AG09309 (cell line): ENCODE measurements at regions not wholly inside any gene's neighbourhood (a gene's known extent, or its start where the extent isn't known, plus 50 kb on each side); places are given as distances from the start of the nearest gene placed in this dataset.

Source experiments
- DNase-seq: peaks from one replicate; pipeline ENCODE4 v3.0.0-alpha.2; 2010; ENCODE audit warnings: low read depth
- H3K4me3 ChIP-seq: 2 replicates; pipeline ENCODE4 v1.5.1; 2011; ENCODE audit warnings: mild to moderate bottlenecking, low read depth, low read length, moderate library complexity; ENCODE audit not compliant: control insufficient read depth
- TF ChIP-seq, protein P1 (sequence below): IDR thresholded peaks from 2 replicates; pipeline ENCODE4 v1.5.1; 2011; ENCODE audit warnings: mild to moderate bottlenecking, low read depth, low read length, inconsistent platforms; ENCODE audit not compliant: insufficient read depth, control insufficient read depth; ENCODE audit errors: missing control alignments

DNA sequence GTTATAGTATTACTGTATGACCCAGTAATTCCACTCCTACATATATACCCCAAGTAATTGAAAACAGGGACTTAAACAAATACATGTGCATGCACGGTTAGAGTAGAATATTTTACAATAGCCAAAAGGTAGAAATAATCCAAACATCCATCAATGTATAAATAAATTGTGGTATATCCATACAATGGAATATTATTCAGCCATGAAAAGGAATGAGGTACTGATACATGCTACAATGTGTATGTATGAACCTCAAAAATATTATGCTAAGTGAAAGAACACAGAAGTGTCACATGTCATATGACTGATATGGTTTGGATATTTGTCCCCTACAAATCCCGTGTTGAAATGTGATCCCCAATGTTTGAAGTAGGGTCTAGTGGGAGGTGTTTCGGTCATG is 560.8 kb upstream of the LARGE1 start:
- DNase-seq: no peak
- no peak overlapping the region for H3K4me3 ChIP-seq
- TF ChIP-seq, protein P1, sequence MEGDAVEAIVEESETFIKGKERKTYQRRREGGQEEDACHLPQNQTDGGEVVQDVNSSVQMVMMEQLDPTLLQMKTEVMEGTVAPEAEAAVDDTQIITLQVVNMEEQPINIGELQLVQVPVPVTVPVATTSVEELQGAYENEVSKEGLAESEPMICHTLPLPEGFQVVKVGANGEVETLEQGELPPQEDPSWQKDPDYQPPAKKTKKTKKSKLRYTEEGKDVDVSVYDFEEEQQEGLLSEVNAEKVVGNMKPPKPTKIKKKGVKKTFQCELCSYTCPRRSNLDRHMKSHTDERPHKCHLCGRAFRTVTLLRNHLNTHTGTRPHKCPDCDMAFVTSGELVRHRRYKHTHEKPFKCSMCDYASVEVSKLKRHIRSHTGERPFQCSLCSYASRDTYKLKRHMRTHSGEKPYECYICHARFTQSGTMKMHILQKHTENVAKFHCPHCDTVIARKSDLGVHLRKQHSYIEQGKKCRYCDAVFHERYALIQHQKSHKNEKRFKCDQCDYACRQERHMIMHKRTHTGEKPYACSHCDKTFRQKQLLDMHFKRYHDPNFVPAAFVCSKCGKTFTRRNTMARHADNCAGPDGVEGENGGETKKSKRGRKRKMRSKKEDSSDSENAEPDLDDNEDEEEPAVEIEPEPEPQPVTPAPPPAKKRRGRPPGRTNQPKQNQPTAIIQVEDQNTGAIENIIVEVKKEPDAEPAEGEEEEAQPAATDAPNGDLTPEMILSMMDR: no peak

DNA sequence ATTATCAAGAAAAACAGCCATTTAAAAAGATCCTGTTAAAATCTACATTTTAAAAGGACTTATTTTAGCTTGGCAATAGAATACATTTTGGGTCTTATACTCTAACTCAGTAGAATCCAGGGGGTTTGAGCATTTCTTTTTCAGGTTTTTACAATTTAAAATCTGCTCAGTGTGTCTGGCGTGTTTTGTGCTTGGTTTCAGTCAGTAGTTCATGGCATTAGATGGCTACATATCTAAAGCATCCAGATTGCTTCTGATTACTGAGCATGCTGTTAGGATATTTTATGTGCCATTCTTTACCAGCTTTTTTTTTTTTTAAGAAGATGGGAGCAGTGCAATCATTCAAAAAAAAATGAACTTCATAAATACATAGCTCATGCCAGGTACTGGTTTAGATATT is 566.1 kb upstream of the LARGE1 start:
- DNase-seq: no peak
- no peak overlapping the region for H3K4me3 ChIP-seq
- TF ChIP-seq, protein P1: no peak

DNA sequence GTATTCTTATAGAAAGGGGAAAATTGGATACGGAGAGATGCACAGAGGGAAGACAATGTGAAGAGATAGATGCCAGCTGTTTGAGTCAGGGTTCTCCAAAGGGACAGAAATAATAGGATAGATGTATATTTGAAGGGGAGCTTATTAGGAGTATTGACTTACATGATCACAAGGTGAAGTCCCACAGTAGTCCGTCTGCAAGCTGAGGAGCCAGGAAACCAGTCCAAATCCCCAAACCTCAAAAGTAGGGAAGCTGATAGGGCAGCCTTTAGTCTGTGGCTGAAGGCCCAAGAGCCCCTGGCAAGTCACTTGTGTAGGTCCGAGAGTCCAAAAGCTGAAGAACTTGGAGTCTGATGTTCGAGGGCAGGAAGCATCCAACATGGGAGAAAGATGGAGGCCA is 569.6 kb upstream of the LARGE1 start:
- TF ChIP-seq, protein P1: no peak
- H3K4me3 ChIP-seq: no peak overlapping the region
- DNase-seq: no peak

DNA sequence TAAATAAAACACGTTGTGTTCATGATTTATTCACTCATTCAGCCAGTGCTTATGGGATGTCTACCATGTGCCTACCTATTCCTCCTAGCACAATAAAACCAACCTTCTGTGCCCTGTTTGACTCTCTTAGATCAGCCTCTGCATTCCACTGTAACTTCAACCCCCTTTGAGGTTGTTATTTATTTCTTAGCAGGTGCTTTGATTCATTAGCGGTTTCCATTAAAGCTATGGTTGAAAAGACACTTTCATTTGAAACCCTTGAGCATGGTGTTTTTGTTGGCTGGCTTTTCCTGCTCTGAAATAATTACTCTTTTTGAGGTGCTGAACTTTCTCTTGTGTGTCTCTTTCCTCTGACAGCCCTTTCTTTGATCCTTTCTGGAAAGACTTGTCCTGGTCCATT is 570.6 kb upstream of the LARGE1 start:
- no peak for DNase-seq
- TF ChIP-seq, protein P1: no peak
- H3K4me3 ChIP-seq: no peak overlapping the region

DNA sequence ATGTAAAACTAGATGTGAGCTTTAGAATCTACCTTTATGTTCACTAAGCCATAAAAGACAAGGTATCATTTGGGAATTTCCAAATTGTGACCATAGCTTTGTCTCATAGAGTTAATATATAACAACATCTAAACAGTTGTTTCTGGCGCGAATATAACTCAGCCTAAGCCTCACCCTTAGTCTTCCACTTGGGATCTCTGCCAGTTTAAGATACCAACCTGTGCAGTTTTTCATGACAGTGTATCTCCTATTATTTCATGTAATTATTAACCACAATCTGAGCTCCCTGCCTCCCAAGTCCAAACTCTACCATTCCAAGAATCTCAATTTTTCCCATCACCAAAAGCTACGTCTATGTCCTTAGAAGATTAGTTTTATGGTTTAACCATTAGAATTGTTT is 572.5 kb upstream of the ISX start:
- TF ChIP-seq, protein P1: no peak
- H3K4me3 ChIP-seq: no peak overlapping the region
- no peak for DNase-seq

DNA sequence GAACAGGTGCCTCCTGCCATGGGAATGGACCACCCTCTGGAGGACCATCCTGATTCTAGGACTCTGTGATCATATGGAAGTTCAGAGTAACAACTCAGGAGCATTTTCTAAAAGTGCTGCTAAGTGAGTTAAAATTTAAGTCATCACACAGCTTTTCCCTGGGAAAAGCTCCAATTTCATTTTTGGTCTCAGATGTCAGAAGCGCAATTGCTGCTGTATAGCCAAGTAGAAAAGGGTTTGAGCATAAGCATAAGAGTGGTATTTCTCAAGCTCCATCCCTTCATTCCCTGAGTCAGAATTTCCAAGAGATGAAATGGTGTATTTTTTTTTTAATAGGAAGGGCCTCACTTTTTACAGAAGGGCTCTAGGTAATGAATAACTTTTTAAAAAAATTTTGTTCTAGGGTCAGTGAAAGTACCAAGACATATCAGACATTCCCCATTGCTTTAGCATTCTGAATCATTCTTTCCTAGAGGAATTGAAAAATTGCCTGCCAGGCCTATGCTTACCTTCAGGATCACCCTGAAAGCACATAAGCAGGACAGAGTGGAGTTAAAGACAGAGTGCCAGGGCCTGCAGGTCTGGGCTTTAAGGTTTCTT is 564.5 kb upstream of the ISX start:
- no peak for DNase-seq
- TF ChIP-seq, protein P1: no peak
- H3K4me3 ChIP-seq: no peak overlapping the region

DNA sequence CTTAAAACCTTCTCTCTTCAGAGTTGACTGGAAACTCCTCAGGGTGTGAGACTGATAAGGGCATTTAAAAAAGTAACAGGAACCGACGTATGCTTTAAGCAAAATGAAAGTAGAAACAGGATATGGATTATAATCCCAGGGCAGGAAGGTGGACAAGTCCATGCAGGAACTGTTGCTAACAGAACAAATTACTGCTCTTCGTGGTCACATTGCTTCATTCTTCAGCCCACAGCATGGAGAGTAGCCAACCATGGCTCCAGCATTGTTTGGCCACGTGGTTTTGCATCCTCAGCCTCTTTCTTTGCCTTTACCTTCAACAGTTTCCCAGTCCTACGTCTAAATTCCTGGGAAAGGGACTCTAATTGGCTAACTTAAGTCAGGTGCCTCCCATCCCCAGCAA is 563.1 kb upstream of the ISX start:
- no peak for DNase-seq
- TF ChIP-seq, protein P1: no peak
- no peak overlapping the region for H3K4me3 ChIP-seq
